ENCODE measurements at regions not wholly inside any gene's neighbourhood (a gene's known extent, or its start where the extent isn't known, plus 50 kb on each side); places are given as distances from the start of the nearest gene placed in this dataset.

DNA sequence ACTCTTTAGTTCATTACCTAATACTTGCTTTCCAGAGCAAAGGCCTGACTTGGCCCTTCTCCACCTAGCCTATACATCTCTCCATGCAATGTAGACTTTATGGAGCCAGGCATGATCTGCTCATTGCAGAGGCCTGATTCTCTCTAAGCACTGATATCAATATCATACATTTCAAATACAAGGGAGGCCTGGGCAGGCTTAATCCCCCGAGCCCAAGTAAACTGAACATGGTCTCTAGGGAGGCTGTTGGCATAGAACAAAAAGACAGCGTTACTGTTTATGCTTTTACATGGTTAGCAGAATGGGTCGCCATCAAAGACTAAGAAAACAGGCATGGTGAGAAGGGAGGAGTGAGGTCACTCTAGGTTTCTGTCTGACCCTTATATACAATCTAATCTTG is 695.1 kb downstream of the ZEB2 start:
- TF ChIP-seq, protein P1, sequence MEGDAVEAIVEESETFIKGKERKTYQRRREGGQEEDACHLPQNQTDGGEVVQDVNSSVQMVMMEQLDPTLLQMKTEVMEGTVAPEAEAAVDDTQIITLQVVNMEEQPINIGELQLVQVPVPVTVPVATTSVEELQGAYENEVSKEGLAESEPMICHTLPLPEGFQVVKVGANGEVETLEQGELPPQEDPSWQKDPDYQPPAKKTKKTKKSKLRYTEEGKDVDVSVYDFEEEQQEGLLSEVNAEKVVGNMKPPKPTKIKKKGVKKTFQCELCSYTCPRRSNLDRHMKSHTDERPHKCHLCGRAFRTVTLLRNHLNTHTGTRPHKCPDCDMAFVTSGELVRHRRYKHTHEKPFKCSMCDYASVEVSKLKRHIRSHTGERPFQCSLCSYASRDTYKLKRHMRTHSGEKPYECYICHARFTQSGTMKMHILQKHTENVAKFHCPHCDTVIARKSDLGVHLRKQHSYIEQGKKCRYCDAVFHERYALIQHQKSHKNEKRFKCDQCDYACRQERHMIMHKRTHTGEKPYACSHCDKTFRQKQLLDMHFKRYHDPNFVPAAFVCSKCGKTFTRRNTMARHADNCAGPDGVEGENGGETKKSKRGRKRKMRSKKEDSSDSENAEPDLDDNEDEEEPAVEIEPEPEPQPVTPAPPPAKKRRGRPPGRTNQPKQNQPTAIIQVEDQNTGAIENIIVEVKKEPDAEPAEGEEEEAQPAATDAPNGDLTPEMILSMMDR (IDR thresholded peaks at IDR 0.05): no peak
- TF ChIP-seq POLR2A (IDR thresholded peaks at IDR 0.05) (no peak), EP300 (IDR thresholded peaks at IDR 0.05) (no peak), POLR2AphosphoS5 (IDR thresholded peaks at IDR 0.05) (no peak)
